ENCODE measurements at regions not wholly inside any gene's neighbourhood (a gene's known extent, or its start where the extent isn't known, plus 50 kb on each side); places are given as distances from the start of the nearest gene placed in this dataset.

GRCh38 chr16:6111390-6111789, 1013.8 kb upstream of the EEF2KMT start:
- no peak for DNase-seq

- no peak for DNase-seq
These were observed 1012.8 kb upstream of the EEF2KMT start for GRCh38 chr16:6110346-6110745.

GRCh38 chr16:6106061-6106460, 1008.5 kb upstream of the EEF2KMT start:
- no peak for DNase-seq

- DNase-seq, result no peak
These were observed 1007.5 kb upstream of the EEF2KMT start for GRCh38 chr16:6105115-6105514.

GRCh38 chr16:6104428-6104827, 1006.8 kb upstream of the EEF2KMT start:
- DNase-seq, result no peak

- DNase-seq, result no peak
These were observed 1006.0 kb upstream of the EEF2KMT start for GRCh38 chr16:6103561-6103960.

- DNase-seq, result no peak
These were observed 1001.5 kb upstream of the EEF2KMT start for GRCh38 chr16:6099102-6099501.

- no peak for DNase-seq
These were observed 999.5 kb upstream of the EEF2KMT start for GRCh38 chr16:6096931-6097670.

GRCh38 chr16:6095414-6095813, 997.8 kb upstream of the EEF2KMT start:
- DNase-seq, result no peak

GRCh38 chr16:6091021-6091420, 993.4 kb upstream of the EEF2KMT start:
- no peak for DNase-seq

GRCh38 chr16:6081320-6081976, 983.9 kb upstream of the EEF2KMT start:
- no peak for DNase-seq

- no peak for DNase-seq
These were observed 979.0 kb upstream of the EEF2KMT start for GRCh38 chr16:6076631-6077030.

GRCh38 chr16:6068063-6068462, 970.5 kb upstream of the EEF2KMT start:
- DNase-seq, result no peak

GRCh38 chr16:6066652-6067051, 969.1 kb upstream of the EEF2KMT start:
- DNase-seq, result no peak

GRCh38 chr16:6063526-6063925, 965.9 kb upstream of the EEF2KMT start:
- no peak for DNase-seq

GRCh38 chr16:6059671-6060070, 962.1 kb upstream of the EEF2KMT start:
- DNase-seq, result no peak

GRCh38 chr16:6057821-6058220, 960.2 kb upstream of the EEF2KMT start:
- no peak for DNase-seq

GRCh38 chr16:6048017-6048416, 950.4 kb upstream of the EEF2KMT start:
- DNase-seq, result no peak

GRCh38 chr16:6047325-6047724, 949.7 kb upstream of the EEF2KMT start:
- DNase-seq, result no peak

GRCh38 chr16:6038941-6039645, 941.5 kb upstream of the EEF2KMT start:
- no peak for DNase-seq

- DNase-seq, result no peak
These were observed 937.6 kb upstream of the EEF2KMT start for GRCh38 chr16:6035161-6035560.

- DNase-seq, result no peak
These were observed 936.9 kb upstream of the EEF2KMT start for GRCh38 chr16:6034511-6034910.

GRCh38 chr16:6032438-6032837, 934.8 kb upstream of the EEF2KMT start:
- no peak for DNase-seq

- no peak for DNase-seq
These were observed 934.0 kb upstream of the EEF2KMT start for GRCh38 chr16:6031567-6031966.

All from central memory CD4-positive, alpha-beta T cell (primary cell).